IPS DF 19.7 (cell line): ENCODE measurements at regions not wholly inside any gene's neighbourhood (a gene's known extent, or its start where the extent isn't known, plus 50 kb on each side); places are given as distances from the start of the nearest gene placed in this dataset.

Experiments
- DNase-seq: peaks from one replicate; pipeline ENCODE4 v3.0.0-alpha.2; 2013; ENCODE audit warnings: low read depth, low spot score

DNA sequence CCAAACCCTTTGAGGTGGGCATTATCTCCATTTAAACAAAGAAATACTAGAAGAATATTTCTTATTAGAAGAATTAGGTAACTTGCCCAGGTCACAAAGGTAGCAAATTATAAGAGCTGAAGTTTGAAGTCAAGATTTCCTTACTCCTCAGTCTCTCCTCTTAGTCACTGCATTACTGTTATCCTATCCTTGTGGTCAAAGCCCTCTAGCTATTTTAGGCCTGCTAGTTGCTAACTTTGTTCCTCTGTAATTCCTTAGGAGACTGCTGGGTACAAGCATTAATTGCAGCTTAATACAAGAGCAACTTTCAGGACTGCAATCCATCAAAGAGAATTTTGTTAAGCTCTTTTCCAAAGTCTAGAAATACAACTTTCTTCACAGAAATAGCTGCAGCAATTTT lies 528.2 kb downstream of the ZIC1 start:
- DNase-seq: no peak

DNA sequence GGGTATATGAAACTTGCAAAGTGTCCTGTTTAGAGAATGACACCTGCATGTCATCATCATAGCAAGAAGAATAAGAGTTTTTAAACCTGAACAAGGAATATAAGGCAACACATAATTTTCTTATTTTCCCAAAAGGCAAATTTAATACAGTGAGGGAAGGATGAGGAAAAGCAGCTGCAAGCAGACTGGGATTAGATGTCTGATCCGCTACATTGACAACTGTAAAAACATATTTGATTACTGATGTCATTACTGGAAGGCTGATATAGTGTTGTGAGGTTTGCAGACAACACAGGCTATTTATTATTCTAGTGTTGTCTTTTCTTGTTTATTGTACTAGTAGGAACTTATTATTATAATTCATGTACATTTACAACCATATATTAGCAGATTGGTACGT lies 528.7 kb downstream of the ZIC1 start:
- no peak for DNase-seq

DNA sequence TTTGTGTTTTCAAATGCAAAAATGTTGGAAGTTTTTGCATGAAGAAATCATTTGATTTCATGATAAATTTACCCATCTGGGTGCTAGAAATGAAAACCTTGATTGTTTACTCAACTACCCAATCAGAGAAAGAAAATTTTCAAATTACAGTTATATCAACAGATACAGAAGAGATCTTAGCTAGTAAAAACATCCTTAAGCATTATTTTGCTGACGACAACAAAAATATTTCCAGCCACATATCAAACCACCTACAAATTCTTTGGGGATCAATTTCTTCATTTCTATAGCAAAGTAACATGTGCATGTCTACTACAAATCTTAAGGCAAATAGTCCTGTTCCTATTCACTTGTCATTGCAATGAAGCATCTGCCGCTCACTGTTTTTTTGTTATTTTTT lies 530.3 kb downstream of the ZIC1 start:
- DNase-seq: no peak

DNA sequence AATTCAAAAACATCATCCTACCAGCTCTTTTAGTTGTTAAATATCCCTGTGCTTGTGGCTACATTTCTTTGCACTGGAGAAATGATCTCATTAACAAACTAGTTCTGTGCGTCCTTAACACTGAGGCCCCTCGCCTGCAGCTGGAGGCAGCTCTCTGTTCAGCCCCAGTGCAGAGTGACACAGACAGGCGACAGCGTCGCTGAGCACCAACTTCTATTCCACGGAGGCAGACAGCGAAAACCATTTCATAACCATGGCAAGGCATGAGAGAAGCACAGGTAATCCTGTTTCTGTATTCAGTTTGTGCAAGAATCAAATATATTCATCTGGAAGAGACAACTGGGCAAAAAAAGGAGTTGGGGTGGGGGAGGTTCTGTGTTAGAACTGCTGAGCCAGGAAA lies 530.7 kb downstream of the ZIC1 start:
- no peak for DNase-seq

DNA sequence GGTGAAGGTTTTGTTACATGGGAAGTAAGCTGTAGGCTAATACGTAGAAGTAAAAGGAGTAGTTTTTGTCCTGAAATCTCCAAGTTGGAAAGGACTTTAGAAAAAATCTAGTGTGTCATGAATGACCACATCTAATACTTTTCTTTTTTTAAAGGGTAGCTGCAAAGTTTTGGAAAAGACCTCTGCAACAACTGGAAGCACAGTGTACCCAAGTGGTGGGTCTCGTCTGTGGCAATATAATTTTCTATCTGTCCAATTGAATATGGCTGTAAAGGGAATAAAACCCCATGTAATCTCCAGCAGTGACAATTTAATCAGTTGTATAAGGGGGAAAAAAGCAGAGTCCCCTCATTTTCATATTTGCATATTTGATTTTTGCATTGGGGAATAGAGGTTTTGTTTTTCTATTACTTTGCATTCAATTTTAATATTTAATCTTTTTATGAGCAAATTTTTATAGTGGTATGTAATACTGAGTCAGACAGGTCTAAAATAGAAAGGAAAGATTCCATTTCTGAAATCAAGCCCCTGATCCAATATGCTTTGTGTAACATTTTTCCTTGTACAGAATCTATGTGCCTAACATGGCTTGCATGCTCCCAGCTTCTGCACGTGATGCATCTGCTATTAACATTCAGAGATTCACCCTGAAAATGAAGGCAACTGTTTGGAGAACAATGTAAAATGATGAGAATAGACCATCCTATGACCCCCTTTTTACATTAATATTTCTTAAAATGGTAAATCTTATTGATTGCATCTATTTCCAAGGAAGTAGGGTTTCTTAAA lies 531.4 kb downstream of the ZIC1 start:
- DNase-seq: no peak

DNA sequence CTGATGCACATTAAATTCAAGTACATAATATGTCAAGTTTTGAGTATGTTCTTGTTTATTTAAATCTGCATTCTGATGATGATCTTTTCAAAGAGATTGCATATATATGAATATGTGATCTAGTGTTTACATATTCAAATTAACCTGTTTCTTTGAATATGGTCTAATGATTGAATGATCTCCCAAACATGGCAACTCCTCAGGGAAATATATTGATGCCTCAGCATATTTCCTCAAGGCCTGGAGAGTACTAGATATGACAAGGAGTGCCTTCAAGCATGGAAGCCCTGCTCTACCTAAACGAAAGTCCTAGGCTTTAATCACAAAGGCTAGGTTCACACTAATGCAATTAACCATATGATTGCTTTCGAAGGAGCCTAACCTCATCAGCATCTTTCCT lies 532.8 kb downstream of the ZIC1 start:
- DNase-seq: no peak

DNA sequence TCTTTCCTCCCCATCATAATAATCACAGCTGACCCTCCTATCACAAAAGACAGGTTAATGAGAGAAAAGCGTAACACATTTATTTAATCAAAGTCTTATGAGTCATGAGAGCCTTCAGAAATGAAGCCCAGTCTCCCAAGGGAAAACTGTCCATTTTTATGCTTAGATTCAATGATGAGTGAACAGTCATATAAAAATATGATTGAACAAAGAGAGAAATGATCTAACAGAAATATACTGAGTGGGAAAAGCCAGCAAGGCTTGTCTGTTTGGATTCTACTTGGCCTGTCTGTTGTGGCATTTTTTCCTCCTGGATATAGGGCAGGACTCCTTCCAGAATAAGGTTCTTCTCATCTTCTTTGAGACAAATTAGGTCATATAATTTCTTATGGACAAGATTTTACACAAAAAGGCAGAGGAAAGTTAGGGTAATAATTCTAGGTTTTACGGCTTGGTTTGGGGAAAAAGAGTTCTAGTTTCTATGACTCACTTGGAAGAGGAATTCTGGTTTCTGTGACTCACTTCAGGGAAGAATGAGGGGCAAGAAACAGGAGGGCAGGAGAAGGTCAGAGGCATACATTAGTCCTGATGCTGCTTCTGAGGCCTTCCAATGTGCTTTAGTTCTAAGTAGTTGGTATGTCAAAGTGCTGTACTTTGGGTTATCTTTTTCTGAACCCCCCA lies 534.2 kb downstream of the ZIC1 start:
- no peak for DNase-seq

DNA sequence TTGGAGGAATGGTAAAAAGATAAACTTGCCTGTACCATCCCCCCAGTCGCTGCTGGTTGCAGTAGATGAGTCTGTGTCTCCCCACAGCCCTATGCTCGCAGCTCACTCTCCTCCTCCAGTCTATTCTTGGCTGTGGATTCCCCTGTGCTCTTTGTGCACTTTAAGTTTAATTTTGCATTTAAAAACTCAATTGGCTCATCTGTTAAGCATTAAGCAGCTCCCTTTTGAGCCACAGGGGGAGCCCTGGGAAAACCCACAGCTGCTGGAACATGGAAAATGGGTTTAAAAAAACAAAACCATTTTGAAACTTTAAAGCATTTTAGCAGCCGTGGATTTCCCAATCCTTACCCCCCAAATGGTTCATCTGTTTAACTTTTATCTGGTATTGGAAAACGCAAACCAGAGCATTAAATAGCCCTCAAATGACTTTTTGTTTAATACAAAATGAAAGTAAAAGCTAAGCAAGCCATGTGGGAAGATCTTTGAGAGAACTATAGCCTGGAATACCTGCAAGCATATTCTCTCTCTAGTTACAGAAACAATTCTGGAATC lies 536.9 kb downstream of the ZIC1 start:
- no peak for DNase-seq

DNA sequence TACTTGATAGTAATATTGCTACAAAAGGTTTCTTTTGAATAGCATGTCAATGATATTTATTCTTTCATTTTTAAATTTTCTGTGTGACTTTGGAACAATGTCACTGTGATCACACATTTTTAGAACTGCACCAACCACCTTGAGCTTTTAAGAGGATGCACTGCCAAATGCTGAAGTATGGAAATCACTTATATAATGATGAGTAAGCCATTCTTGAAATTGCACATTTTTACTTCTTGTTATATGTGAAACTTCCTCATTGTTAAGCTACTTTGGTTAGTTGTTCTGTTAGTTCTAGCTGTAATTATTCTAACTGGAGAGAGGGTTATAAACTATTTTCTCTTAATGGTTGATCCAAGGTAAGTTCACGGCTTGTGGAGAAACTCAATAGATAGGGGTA lies 547.5 kb downstream of the ZIC1 start:
- no peak for DNase-seq

DNA sequence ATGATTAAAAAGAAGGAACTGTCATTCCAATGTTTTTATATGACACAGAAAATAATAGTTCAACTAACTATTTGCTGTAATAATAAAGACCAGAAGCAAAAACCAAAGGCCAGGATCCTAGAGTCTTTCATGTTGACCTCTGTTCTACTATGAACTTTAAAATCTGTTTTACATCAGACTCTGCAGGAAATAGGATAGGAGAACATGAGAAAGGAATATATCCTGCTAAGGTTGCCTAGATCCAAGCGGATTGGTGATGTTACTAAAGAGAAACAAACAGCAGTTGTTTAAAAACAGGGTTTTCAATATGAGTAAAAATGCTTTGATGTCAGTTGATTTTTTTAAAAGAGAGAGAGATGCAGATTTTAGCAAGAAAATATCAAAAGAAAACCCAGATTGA lies 549.6 kb downstream of the ZIC1 start:
- DNase-seq: no peak

DNA sequence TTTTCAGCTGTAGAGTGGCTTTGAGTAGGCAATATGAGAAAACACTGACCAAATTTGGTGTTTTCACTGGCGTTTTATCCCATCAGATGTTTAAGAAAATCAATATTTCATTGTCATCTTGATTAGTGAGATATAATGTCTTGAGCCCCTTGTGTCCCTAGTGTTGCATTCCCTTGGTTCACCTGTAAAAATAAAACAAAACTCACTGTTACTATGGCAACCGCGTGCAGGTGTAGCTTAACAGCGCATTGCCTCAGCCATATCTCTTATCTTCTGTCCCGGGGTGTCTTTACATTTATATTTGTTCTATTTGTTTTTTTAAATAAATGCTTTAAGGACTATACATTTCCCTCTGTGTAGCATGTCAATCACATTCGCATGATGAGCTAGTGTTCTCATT lies 551.6 kb downstream of the ZIC1 start:
- DNase-seq: no peak

DNA sequence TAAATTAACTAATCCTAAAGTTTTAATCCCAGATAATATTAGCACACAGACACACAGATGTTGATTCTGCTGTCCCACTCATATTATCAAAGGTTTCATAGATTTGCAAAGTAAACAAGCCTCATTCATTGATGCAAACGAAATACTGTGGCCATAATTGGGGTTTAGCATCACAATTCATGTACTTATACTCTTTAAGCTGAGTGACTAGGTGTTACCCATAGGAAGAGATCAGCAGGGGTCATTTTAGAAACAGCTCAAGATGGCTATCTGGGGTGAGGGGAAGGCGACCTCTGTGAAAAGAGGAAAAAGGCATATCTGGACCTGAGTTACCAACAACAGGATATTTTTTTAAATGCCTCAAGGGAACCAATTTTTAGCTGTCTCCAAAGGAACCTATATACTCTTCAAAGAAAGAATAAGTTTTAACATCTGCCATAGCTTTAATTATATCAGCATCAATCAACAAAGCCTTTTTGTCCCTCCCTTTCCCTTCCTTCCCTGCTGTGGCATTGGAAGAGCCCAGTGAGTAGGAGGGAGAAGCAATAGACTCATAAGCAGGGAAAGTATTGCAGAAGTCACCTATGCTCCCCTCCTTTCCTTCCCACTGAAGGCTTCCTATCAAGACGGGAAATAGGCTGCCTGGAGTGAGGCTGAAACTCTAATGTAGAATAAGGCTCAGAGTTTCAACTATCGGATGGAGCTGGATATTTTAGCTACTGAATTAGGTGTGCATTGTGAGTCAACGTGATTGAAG lies 553.4 kb downstream of the ZIC1 start:
- DNase-seq: no peak

DNA sequence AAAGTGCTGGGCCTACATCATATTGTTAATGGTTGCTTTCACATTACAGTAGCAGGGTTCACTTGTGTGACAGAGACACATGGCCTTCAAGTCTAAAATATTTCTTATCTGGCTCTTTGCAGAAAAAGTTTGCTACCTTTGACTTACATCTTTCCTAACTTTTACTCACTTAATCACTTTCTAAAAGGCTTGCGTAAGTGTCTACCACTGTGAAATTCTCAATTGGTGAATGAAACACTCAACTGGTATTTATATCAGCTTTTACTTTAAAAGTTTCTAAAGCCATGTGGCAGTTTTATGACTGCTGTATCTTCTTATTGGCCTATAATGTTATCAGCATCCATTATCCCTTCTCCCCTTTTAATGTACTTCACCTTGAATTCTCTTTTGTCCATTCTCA lies 554.5 kb downstream of the ZIC1 start:
- DNase-seq: no peak

DNA sequence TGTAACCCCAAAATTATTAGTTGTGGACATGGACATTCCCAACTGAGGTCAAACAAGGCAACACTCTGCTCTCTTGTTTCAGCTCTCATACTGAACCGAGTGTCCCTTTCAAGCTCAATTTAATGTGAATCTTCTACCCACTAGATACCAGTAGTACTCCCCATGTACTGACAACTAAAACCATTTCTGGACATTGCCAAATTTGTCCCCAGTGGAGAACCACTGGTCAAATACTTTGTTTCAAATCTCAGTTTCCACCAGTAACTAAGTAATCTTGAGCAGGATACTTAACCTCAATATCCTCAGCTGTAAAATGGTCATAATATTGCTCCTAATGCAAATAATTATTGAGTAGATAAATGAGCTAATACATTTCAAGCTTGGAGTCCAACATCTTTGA lies 566.0 kb downstream of the ZIC1 start:
- DNase-seq: no peak

DNA sequence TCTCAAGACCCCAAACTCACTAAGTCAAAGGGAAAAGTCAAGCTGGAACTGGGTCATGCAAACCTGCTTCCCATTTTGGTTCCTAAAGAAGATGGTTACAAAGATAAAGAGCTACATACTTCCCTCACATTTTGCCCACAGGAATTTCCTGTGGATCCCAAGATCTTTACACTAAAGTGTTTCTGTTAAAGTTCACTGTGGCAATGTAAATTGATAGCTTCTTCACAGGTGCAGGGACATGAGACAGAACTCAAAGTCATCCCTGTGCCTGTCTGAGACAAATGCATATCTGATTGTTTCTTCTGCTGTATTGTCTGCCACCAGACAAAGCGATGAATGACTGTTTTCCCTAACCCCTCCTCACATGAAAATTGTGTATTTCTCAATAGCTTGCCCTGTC lies 567.8 kb downstream of the ZIC1 start:
- no peak for DNase-seq

DNA sequence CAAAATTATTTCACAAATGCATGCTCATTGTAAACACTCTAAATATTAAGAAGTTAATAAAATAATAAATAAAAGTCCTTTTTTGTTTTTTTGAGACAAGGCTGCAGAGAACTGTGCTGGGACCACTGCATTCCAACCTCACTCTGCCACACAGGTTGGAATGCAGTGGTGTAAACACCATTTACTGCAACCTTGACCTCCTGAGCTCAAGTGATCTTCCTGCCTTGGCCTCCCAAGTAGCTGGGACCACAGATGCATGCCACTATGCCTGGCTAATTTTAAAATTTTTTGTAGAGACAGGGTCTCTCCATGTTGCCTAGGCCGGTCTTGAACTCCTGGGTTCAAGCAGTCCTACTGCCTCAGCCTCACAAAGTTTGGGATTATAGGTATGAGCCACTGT lies 578.4 kb downstream of the ZIC1 start:
- no peak for DNase-seq

DNA sequence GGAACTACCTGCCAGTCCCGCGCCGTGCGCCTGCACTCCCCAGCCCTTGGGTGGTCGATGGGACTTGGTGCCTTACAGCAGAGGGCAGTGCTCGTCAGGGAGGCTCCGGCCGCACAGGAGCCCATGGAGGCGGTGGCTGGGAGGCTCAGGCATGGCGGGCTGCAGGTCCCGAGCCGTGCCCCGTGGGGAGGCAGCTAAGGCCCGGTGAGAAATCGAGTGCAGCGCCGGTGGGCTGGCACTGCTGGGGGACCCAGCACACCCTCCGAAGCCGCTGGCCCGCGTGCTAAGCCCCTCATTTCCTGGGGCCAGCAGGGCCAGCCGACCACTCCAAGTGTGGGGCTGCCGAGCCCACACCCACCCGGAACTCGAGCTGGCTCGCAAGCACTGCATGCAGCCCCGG lies 580.2 kb downstream of the ZIC1 start:
- DNase-seq: no peak

DNA sequence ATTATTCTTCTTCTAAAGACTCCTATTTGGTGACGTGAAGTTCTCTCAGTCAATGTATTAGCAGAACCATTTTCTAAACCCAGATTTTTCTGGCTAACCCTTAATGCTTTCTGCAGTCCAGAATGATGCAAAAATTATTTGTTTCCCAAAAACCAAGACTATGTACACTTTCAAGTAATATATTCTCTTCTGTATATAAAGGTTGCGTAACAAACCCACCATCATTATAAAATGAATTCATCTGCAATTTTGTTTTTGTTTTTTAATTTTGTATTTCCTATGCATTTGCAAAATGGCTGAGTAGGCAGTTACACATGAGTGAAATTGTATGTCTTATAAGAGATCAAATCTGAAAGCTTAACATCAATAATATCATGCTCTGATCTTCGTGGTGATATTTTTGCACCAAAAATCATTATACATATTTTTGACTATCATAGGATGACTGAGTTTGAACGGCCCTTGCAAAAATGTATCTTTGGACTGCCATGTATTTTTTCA lies 593.6 kb downstream of the ZIC1 start:
- DNase-seq: no peak

DNA sequence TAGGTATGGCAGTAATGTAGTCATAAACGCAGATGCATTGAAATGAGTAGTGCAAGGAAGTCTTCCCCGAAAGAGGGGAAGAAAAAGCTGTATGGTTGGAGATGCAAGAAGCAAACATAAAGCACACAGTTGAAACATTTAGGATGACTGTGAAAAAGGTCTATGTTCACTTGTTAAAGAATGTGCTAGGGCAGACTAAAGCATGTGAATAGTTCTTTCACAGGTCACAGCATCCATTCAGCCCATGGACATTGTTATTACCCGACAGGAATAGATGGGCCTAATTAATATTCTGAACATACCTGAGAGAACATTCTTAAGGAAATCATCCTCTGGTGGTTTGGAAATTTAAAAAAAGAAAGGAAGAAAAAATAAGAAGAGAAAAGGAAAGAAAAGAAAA lies 595.2 kb downstream of the ZIC1 start:
- DNase-seq: no peak

DNA sequence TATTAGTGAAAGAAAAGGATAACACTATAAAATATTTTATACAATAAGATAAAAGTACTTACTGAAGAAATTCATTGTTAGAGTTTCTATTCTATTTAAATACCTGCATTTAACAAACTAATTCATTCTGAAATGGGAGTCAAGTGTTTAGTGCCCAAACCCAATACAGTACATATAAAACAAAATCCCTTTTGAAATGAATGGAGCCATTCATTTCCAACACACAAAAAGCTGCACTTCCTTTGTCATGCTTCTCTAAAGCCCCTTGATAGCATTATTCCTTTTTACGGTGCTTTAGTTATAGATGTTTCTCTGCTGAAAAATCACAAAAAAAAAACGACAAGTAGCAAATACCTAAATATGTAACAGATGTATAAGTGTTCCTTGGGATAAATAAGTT lies 596.3 kb downstream of the ZIC1 start:
- no peak for DNase-seq

DNA sequence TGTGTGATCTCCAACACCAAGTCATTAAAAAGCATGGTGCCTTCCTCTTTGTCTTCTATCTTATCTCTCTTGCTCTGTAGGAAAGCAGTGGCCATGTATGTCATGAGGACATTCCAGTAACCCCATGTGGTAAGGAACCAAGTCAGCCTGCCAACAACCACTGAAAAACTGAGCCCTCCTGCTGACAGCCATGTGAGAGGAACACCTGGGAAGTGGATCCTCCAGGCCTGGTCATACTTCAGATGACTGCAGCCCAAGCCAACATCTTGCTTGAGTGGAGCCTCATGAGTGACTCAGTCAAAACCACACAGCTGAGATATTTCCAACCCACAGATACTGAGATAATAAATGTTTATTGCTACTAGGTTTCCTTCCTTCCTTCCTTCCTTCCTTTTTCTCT lies 597.3 kb downstream of the ZIC1 start:
- no peak for DNase-seq

DNA sequence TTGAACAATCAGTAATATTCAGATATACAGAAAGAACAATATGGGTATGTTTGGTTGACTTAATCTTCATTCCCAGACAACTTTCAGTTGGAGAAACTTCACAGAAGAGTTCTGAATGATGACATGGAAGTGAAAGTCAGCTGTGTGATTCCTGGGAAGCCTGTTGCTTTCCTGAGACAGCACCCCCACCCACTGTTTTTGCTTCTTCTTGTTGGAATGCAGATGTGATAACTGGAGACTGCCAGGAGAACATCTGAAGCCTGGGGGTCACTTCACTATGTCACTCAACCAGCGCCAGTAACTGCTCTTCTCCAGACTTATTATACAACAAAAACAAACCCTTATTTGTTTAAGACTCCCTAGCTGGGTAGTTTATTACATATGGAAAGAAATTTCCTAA lies 599.4 kb downstream of the ZIC1 start:
- no peak for DNase-seq
